Hepatocyte (in vitro differentiated cells): ENCODE measurements at regions not wholly inside any gene's neighbourhood (a gene's known extent, or its start where the extent isn't known, plus 50 kb on each side); places are given as distances from the start of the nearest gene placed in this dataset.

ENCODE experiments used
- EZH2 ChIP-seq: fragments of 200-600 bp; sonication (generic); IDR thresholded peaks from 2 replicates; pipeline ENCODE4 v1.6.1; 2016; ENCODE audit warnings: antibody characterized with exemption, mild to moderate bottlenecking, borderline replicate concordance
- TF ChIP-seq, protein P1 (sequence below): fragments of 200-600 bp; sonication (generic); IDR thresholded peaks from 2 replicates; pipeline ENCODE4 v1.5.1; 2016; ENCODE audit warnings: antibody characterized with exemption, mild to moderate bottlenecking; ENCODE audit not compliant: poor library complexity

GRCh38 chr13:34351134-34351533 lies 533.2 kb downstream of the RFC3 start:
- TF ChIP-seq, protein P1, sequence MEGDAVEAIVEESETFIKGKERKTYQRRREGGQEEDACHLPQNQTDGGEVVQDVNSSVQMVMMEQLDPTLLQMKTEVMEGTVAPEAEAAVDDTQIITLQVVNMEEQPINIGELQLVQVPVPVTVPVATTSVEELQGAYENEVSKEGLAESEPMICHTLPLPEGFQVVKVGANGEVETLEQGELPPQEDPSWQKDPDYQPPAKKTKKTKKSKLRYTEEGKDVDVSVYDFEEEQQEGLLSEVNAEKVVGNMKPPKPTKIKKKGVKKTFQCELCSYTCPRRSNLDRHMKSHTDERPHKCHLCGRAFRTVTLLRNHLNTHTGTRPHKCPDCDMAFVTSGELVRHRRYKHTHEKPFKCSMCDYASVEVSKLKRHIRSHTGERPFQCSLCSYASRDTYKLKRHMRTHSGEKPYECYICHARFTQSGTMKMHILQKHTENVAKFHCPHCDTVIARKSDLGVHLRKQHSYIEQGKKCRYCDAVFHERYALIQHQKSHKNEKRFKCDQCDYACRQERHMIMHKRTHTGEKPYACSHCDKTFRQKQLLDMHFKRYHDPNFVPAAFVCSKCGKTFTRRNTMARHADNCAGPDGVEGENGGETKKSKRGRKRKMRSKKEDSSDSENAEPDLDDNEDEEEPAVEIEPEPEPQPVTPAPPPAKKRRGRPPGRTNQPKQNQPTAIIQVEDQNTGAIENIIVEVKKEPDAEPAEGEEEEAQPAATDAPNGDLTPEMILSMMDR, result no peak
- TF ChIP-seq EZH2, result no peak
